Spleen (tissue), 7 donors: ENCODE measurements at regions not wholly inside any gene's neighbourhood (a gene's known extent, or its start where the extent isn't known, plus 50 kb on each side); places are given as distances from the start of the nearest gene placed in this dataset.

Experiments used
- CTCF ChIP-seq, 11 experiments: fragments of 200-600 bp in 7 of 11; fragments of 450-650 bp in 4 of 11; sonication (generic) in 4 of 11; IDR thresholded peaks in 8 of 11; conservative IDR thresholded peaks in 3 of 11; 1 replicate in 7 of 11; 2 replicates in 4 of 11; pipeline versions ENCODE4 v1.4.0 to v1.8.0; 2016 to 2021; ENCODE audit warnings: antibody characterized with exemption in 11 of 11, inconsistent platforms in 4 of 11, mild to moderate bottlenecking in 1 of 11
- POLR2A ChIP-seq, 3 donors: fragments of 450-650 bp; IDR thresholded peaks; one replicate each; pipeline ENCODE4 v1.5.1; 2017; ENCODE audit warnings: antibody characterized with exemption in 3 of 3, mild to moderate bottlenecking in 1 of 3
- POLR2AphosphoS5 ChIP-seq, 3 donors: sonication (generic); formaldehyde crosslinking; IDR thresholded peaks; one replicate each; pipeline ENCODE4 v1.5.1; 2017; ENCODE audit warnings: antibody characterized with exemption in 3 of 3
- donor health status: DM: no; HTN: no; CAD: no; lungs with moderate emphysema.
- donor health status: DM: no; HTN: no; CAD: no.
- donor health status: DM: no; HTN: no; CAD: no.

GRCh38 chr7:69177461-69177861 is 420.8 kb upstream of the AUTS2 start:
- TF ChIP-seq CTCF (IDR thresholded peaks at IDR 0.05 in 8 of 11, conservative IDR thresholded peaks at IDR 0.05 in 3 of 11) = no peak
- TF ChIP-seq POLR2A (IDR thresholded peaks at IDR 0.05) = no peak
- no peak for TF ChIP-seq POLR2AphosphoS5 (IDR thresholded peaks at IDR 0.05)
